K562 (cell line): ENCODE measurements at regions not wholly inside any gene's neighbourhood (a gene's known extent, or its start where the extent isn't known, plus 50 kb on each side); places are given as distances from the start of the nearest gene placed in this dataset.

Experiments used
- GTF2A2 ChIP-seq: IDR thresholded peaks from 2 replicates; pipeline ENCODE4 v1.6.1; 2016; ENCODE audit warnings: mild to moderate bottlenecking, missing genetic modification characterization, missing compliant biosample characterization
- HIVEP1 ChIP-seq: fragments of 250-450 bp; sonication (Bioruptor Pico); IDR thresholded peaks from 2 replicates; pipeline ENCODE4 v1.4.0; 2020; ENCODE audit warnings: mild to moderate bottlenecking
- NCOR1 ChIP-seq: fragments of 450-650 bp; IDR thresholded peaks from 2 replicates; pipeline ENCODE4 v1.6.1; 2016; ENCODE audit warnings: mild to moderate bottlenecking, moderate library complexity
- NELFE ChIP-seq: IDR thresholded peaks from 2 replicates; pipeline ENCODE4 v1.6.1; 2011; ENCODE audit warnings: mild to moderate bottlenecking; ENCODE audit not compliant: insufficient read depth, insufficient read length
- RBFOX2 ChIP-seq: fragments of 200-400 bp; formaldehyde crosslinking; IDR thresholded peaks from 2 replicates; pipeline ENCODE4 v1.6.1; 2017; ENCODE audit warnings: low read depth, mild to moderate bottlenecking, low read length, moderate library complexity
- SAFB ChIP-seq: fragments of 200-400 bp; formaldehyde crosslinking; IDR thresholded peaks from 2 replicates; pipeline ENCODE4 v1.6.1; 2017; ENCODE audit warnings: low read depth, low read length, borderline replicate concordance
- SOX6 ChIP-seq: fragments of 450-650 bp; IDR thresholded peaks from 2 replicates; pipeline ENCODE4 v1.6.1; 2014; ENCODE audit warnings: mild to moderate bottlenecking
- SP2 ChIP-seq: IDR thresholded peaks from 2 replicates; pipeline ENCODE4 v1.6.1; 2011; ENCODE audit warnings: mild to moderate bottlenecking, low read depth, low read length, moderate library complexity; ENCODE audit not compliant: poor library complexity, severe bottlenecking; ENCODE audit errors: extremely low read depth
- ZNF224 ChIP-seq: sonication (generic); formaldehyde crosslinking; IDR thresholded peaks from 2 replicates; pipeline ENCODE4 v1.8.0; 2022; ENCODE audit warnings: mild to moderate bottlenecking, missing genetic modification reagents
- ZNF830 ChIP-seq: fragments of 250-450 bp; sonication (Bioruptor Pico); IDR thresholded peaks from 2 replicates; pipeline ENCODE4 v1.5.0; 2021; ENCODE audit warnings: mild to moderate bottlenecking
- TF ChIP-seq, protein P1 (sequence below): fragments of 450-650 bp; IDR thresholded peaks from 2 replicates; pipeline ENCODE4 v1.7.1; 2018; ENCODE audit warnings: mild to moderate bottlenecking, low read depth; ENCODE audit not compliant: partially characterized antibody
- TF ChIP-seq, protein P2 (sequence below), 2 experiments: IDR thresholded peaks; 2 replicates each; pipeline ENCODE4 v1.6.1; 2011; ENCODE audit warnings: borderline replicate concordance in 1 of 2, control low read depth in 1 of 2, low read depth in 1 of 2, low read length in 1 of 2, mild to moderate bottlenecking in 1 of 2, mixed read lengths in 1 of 2, moderate library complexity in 1 of 2; ENCODE audit not compliant: insufficient read depth in 1 of 2, insufficient read length in 1 of 2, poor library complexity in 1 of 2, severe bottlenecking in 1 of 2; ENCODE audit errors: extremely low read depth in 1 of 2
- TF ChIP-seq, protein P3 (sequence below): fragments of 450-650 bp; IDR thresholded peaks from 2 replicates; pipeline ENCODE4 v1.6.1; 2016; ENCODE audit warnings: mild to moderate bottlenecking, moderate library complexity

DNA sequence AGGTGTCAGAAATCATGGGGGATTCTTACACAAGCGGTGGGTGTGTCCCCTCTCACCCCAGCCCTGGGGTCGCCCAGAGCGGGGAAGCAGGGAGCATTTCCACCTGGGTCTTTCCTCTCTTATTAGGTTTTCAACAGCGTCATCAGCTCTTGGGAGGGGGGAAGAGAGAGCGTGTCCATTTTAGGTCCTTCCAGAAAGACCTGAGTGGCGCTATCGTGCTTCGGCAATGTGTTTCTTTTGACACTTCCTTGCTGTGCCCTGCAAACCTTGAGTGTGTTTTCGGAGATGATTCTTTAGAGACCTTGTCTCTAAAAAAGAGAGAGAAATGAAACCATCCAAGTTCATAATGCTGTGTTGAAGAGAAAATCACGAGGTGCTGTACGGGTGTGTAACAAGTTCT lies 86.9 kb upstream of the PITRM1 start (continued):
- TF ChIP-seq, protein P1, sequence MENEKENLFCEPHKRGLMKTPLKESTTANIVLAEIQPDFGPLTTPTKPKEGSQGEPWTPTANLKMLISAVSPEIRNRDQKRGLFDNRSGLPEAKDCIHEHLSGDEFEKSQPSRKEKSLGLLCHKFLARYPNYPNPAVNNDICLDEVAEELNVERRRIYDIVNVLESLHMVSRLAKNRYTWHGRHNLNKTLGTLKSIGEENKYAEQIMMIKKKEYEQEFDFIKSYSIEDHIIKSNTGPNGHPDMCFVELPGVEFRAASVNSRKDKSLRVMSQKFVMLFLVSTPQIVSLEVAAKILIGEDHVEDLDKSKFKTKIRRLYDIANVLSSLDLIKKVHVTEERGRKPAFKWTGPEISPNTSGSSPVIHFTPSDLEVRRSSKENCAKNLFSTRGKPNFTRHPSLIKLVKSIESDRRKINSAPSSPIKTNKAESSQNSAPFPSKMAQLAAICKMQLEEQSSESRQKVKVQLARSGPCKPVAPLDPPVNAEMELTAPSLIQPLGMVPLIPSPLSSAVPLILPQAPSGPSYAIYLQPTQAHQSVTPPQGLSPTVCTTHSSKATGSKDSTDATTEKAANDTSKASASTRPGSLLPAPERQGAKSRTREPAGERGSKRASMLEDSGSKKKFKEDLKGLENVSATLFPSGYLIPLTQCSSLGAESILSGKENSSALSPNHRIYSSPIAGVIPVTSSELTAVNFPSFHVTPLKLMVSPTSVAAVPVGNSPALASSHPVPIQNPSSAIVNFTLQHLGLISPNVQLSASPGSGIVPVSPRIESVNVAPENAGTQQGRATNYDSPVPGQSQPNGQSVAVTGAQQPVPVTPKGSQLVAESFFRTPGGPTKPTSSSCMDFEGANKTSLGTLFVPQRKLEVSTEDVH = no peak
- TF ChIP-seq SP2 = no peak
- TF ChIP-seq, protein P2, sequence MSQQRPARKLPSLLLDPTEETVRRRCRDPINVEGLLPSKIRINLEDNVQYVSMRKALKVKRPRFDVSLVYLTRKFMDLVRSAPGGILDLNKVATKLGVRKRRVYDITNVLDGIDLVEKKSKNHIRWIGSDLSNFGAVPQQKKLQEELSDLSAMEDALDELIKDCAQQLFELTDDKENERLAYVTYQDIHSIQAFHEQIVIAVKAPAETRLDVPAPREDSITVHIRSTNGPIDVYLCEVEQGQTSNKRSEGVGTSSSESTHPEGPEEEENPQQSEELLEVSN (IDR thresholded peaks at IDR 0.05; ENCODE audit: borderline replicate concordance in 1 of 2, extremely low read depth in 1 of 2, insufficient read depth in 1 of 2, insufficient read length in 1 of 2, low read depth in 1 of 2, low read length in 1 of 2, poor library complexity in 1 of 2, severe bottlenecking in 1 of 2) = peak in 1 of 2 experiments; percentile 38
- no peak for TF ChIP-seq ZNF830
- no peak for TF ChIP-seq ZNF224 (CRISPR knock-in tag)
- no peak for TF ChIP-seq SAFB
- no peak for TF ChIP-seq SOX6
- TF ChIP-seq, protein P3, sequence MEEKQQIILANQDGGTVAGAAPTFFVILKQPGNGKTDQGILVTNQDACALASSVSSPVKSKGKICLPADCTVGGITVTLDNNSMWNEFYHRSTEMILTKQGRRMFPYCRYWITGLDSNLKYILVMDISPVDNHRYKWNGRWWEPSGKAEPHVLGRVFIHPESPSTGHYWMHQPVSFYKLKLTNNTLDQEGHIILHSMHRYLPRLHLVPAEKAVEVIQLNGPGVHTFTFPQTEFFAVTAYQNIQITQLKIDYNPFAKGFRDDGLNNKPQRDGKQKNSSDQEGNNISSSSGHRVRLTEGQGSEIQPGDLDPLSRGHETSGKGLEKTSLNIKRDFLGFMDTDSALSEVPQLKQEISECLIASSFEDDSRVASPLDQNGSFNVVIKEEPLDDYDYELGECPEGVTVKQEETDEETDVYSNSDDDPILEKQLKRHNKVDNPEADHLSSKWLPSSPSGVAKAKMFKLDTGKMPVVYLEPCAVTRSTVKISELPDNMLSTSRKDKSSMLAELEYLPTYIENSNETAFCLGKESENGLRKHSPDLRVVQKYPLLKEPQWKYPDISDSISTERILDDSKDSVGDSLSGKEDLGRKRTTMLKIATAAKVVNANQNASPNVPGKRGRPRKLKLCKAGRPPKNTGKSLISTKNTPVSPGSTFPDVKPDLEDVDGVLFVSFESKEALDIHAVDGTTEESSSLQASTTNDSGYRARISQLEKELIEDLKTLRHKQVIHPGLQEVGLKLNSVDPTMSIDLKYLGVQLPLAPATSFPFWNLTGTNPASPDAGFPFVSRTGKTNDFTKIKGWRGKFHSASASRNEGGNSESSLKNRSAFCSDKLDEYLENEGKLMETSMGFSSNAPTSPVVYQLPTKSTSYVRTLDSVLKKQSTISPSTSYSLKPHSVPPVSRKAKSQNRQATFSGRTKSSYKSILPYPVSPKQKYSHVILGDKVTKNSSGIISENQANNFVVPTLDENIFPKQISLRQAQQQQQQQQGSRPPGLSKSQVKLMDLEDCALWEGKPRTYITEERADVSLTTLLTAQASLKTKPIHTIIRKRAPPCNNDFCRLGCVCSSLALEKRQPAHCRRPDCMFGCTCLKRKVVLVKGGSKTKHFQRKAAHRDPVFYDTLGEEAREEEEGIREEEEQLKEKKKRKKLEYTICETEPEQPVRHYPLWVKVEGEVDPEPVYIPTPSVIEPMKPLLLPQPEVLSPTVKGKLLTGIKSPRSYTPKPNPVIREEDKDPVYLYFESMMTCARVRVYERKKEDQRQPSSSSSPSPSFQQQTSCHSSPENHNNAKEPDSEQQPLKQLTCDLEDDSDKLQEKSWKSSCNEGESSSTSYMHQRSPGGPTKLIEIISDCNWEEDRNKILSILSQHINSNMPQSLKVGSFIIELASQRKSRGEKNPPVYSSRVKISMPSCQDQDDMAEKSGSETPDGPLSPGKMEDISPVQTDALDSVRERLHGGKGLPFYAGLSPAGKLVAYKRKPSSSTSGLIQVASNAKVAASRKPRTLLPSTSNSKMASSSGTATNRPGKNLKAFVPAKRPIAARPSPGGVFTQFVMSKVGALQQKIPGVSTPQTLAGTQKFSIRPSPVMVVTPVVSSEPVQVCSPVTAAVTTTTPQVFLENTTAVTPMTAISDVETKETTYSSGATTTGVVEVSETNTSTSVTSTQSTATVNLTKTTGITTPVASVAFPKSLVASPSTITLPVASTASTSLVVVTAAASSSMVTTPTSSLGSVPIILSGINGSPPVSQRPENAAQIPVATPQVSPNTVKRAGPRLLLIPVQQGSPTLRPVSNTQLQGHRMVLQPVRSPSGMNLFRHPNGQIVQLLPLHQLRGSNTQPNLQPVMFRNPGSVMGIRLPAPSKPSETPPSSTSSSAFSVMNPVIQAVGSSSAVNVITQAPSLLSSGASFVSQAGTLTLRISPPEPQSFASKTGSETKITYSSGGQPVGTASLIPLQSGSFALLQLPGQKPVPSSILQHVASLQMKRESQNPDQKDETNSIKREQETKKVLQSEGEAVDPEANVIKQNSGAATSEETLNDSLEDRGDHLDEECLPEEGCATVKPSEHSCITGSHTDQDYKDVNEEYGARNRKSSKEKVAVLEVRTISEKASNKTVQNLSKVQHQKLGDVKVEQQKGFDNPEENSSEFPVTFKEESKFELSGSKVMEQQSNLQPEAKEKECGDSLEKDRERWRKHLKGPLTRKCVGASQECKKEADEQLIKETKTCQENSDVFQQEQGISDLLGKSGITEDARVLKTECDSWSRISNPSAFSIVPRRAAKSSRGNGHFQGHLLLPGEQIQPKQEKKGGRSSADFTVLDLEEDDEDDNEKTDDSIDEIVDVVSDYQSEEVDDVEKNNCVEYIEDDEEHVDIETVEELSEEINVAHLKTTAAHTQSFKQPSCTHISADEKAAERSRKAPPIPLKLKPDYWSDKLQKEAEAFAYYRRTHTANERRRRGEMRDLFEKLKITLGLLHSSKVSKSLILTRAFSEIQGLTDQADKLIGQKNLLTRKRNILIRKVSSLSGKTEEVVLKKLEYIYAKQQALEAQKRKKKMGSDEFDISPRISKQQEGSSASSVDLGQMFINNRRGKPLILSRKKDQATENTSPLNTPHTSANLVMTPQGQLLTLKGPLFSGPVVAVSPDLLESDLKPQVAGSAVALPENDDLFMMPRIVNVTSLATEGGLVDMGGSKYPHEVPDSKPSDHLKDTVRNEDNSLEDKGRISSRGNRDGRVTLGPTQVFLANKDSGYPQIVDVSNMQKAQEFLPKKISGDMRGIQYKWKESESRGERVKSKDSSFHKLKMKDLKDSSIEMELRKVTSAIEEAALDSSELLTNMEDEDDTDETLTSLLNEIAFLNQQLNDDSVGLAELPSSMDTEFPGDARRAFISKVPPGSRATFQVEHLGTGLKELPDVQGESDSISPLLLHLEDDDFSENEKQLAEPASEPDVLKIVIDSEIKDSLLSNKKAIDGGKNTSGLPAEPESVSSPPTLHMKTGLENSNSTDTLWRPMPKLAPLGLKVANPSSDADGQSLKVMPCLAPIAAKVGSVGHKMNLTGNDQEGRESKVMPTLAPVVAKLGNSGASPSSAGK = peak; percentile 42; the same call in 1 of the 2 replicates
- TF ChIP-seq NELFE = no peak
- TF ChIP-seq HIVEP1 (CRISPR knock-in tag) = no peak
- TF ChIP-seq GTF2A2 (tag) = no peak
- TF ChIP-seq RBFOX2 = no peak
- TF ChIP-seq NCOR1 = no peak
